PC-9 (cell line): ENCODE measurements at regions not wholly inside any gene's neighbourhood (a gene's known extent, or its start where the extent isn't known, plus 50 kb on each side); places are given as distances from the start of the nearest gene placed in this dataset.

ENCODE experiments used
- BruUV-seq: library from RNA; stranded (reverse); fragments of 400-500 nt; replicated peaks from 2 replicates; lab custom pipeline; 2021; lab: Mats Ljungman, UMichigan
- CTCF ChIA-PET: fragments of 300-600 bp; sonication (Branson Sonifier 250); formaldehyde crosslinking; loops from one replicate; lab custom pipeline; 2022; ENCODE audit warnings: antibody characterized with exemption; lab: Charles Lee
- POLR2A ChIA-PET: fragments of 300-600 bp; sonication (Branson Sonifier 250); formaldehyde crosslinking; loops from one replicate; lab custom pipeline; 2022; ENCODE audit warnings: antibody characterized with exemption; ENCODE audit not compliant: unreplicated experiment; lab: Charles Lee
- DNase-seq, 2 experiments: peaks; one replicate each; pipeline versions ENCODE4 v3.0.0 to v3.0.0-alpha.2; 2015 to 2022; ENCODE audit warnings: mixed read lengths in 1 of 2
- H2AFZ ChIP-seq: fragments of 200-600 bp; sonication (generic); 2 replicates; pipeline ENCODE4 v1.8.1; 2017; ENCODE audit warnings: antibody characterized with exemption
- H3F3A ChIP-seq: fragments of 200-600 bp; sonication (generic); 2 replicates; pipeline ENCODE4 v1.8.1; 2017; ENCODE audit warnings: antibody characterized with exemption, mild to moderate bottlenecking, low read depth; ENCODE audit not compliant: insufficient read depth
- H3K27ac ChIP-seq: fragments of 200-600 bp; sonication (generic); 2 replicates; pipeline ENCODE4 v1.6.1; 2016; ENCODE audit warnings: mixed run types
- H3K27me3 ChIP-seq: fragments of 200-600 bp; sonication (generic); 2 replicates; pipeline ENCODE4 v1.6.1; 2016; ENCODE audit warnings: low read depth, mixed run types; ENCODE audit not compliant: insufficient read depth
- H3K36me3 ChIP-seq: fragments of 200-600 bp; sonication (generic); 2 replicates; pipeline ENCODE4 v1.6.1; 2016; ENCODE audit warnings: low read depth, mixed run types
- H3K4me1 ChIP-seq: fragments of 200-600 bp; sonication (generic); replicated peaks from 2 replicates; pipeline ENCODE4 v1.6.1; 2016; ENCODE audit warnings: mixed run types; ENCODE audit not compliant: insufficient read depth
- H3K4me2 ChIP-seq: fragments of 200-600 bp; sonication (generic); 2 replicates; pipeline ENCODE4 v1.6.1; 2017; ENCODE audit warnings: mixed run types
- H3K4me3 ChIP-seq: fragments of 200-600 bp; sonication (generic); 2 replicates; pipeline ENCODE4 v1.6.1; 2016; ENCODE audit warnings: mixed run types
- H3K79me2 ChIP-seq: fragments of 200-600 bp; sonication (generic); 2 replicates; pipeline ENCODE4 v1.6.1; 2017; ENCODE audit warnings: low read depth, mixed run types
- H3K9me2 ChIP-seq: fragments of 200-600 bp; sonication (generic); 2 replicates; pipeline ENCODE4 v1.8.1; 2017; ENCODE audit warnings: mild to moderate bottlenecking; ENCODE audit not compliant: insufficient read depth
- H3K9me3 ChIP-seq: fragments of 200-600 bp; sonication (generic); 2 replicates; pipeline ENCODE4 v1.8.1; 2016; ENCODE audit warnings: low read depth; ENCODE audit not compliant: insufficient read depth
- H4K20me1 ChIP-seq: fragments of 200-600 bp; sonication (generic); 2 replicates; pipeline ENCODE4 v1.8.1; 2017; ENCODE audit not compliant: insufficient read depth
- CTCF ChIP-seq: fragments of 200-600 bp; sonication (generic); conservative IDR thresholded peaks from 2 replicates; pipeline ENCODE4 v1.6.1; 2017; ENCODE audit warnings: mixed run types, antibody characterized with exemption, mild to moderate bottlenecking, moderate library complexity
- EZH2 ChIP-seq: fragments of 200-600 bp; sonication (generic); IDR thresholded peaks from 2 replicates; pipeline ENCODE4 v1.8.0; 2017; ENCODE audit warnings: antibody characterized with exemption, low read depth
- intact Hi-C: fragments of 100-400 bp; cut with micrococcal nuclease; formaldehyde crosslinking; loops from one replicate; pipeline ENCODE4 v1.10.0; 2022; ENCODE audit not compliant: unreplicated experiment

GRCh38 chr20:11982955-11983470 is 65.3 kb downstream of the BTBD3 start:
- Histone ChIP-seq H2AFZ (no peak overlapping the region), H3K79me2 (no peaks in the 10 kb centered on the region), H3K36me3 (no peaks in the 10 kb centered on the region), H3K4me2 (no peak overlapping the region), H3F3A (no peaks in the 10 kb centered on the region), H3K9me2 (no peaks in the 10 kb centered on the region), H3K4me3 (no peak overlapping the region), H3K4me1 (no peaks in the 10 kb centered on the region), H4K20me1 (no peaks in the 10 kb centered on the region), H3K27ac (no peak overlapping the region), H3K27me3 (no peaks in the 10 kb centered on the region), H3K9me3 (no peaks in the 10 kb centered on the region)
- intact Hi-C loops: no loop called here
- DNase-seq: no peak
- no TSS peak for BruUV-seq
- POLR2A ChIA-PET: no interaction called here
- TF ChIP-seq CTCF (no peak), EZH2 (no peak)
- CTCF ChIA-PET: interaction anchor here (0.6 kb wide), 1 partner anchor 173 kb away, joined by 4 read pairs; no protein-coding TSS in a partner anchor

- intact Hi-C loops: no loop called here
- no peaks in the 10 kb centered on the region for H4K20me1 ChIP-seq
- no peak overlapping the region for H2AFZ ChIP-seq
- TF ChIP-seq CTCF (no peak), EZH2 (no peak)
- POLR2A ChIA-PET: no interaction called here
- no peaks in the 10 kb centered on the region for H3F3A ChIP-seq
- H3K27me3 ChIP-seq: no peaks in the 10 kb centered on the region
- no peak overlapping the region for H3K4me3 ChIP-seq
- CTCF ChIA-PET: no interaction called here
- no peaks in the 10 kb centered on the region for H3K9me2 ChIP-seq
- H3K36me3 ChIP-seq: no peaks in the 10 kb centered on the region
- no TSS peak for BruUV-seq
- no peak overlapping the region for H3K4me2 ChIP-seq
- no peaks in the 10 kb centered on the region for H3K4me1 ChIP-seq
- no peak for DNase-seq
- no peak overlapping the region for H3K27ac ChIP-seq
- no peaks in the 10 kb centered on the region for H3K9me3 ChIP-seq
- H3K79me2 ChIP-seq: no peaks in the 10 kb centered on the region
Measured at GRCh38 chr20:11986954-11987353, 69.3 kb downstream of the BTBD3 start.

GRCh38 chr20:11987526-11987925 is 69.8 kb downstream of the BTBD3 start:
- no peaks in the 10 kb centered on the region for H3F3A ChIP-seq
- no peaks in the 10 kb centered on the region for H3K27me3 ChIP-seq
- ChIA-PET CTCF (no interaction called here), POLR2A (no interaction called here)
- H3K36me3 ChIP-seq: no peaks in the 10 kb centered on the region
- H4K20me1 ChIP-seq: no peaks in the 10 kb centered on the region
- H3K4me3 ChIP-seq: no peak overlapping the region
- no peak overlapping the region for H3K4me2 ChIP-seq
- no TSS peak for BruUV-seq
- no peak overlapping the region for H2AFZ ChIP-seq
- H3K4me1 ChIP-seq: no peaks in the 10 kb centered on the region
- no peaks in the 10 kb centered on the region for H3K79me2 ChIP-seq
- DNase-seq: no peak
- intact Hi-C loops: no loop called here
- no peak overlapping the region for H3K27ac ChIP-seq
- no peaks in the 10 kb centered on the region for H3K9me2 ChIP-seq
- TF ChIP-seq CTCF (no peak), EZH2 (no peak)
- no peaks in the 10 kb centered on the region for H3K9me3 ChIP-seq
